Loucy (cell line): ENCODE measurements at regions not wholly inside any gene's neighbourhood (a gene's known extent, or its start where the extent isn't known, plus 50 kb on each side); places are given as distances from the start of the nearest gene placed in this dataset.

Experiments
- H2AFZ ChIP-seq: fragments of 200-600 bp; sonication (generic); 2 replicates; pipeline ENCODE4 v1.6.0; 2016; ENCODE audit warnings: antibody characterized with exemption, mild to moderate bottlenecking, low read length, moderate library complexity
- H3F3A ChIP-seq: fragments of 200-600 bp; 2 replicates; pipeline ENCODE4 v1.6.0; 2016; ENCODE audit warnings: antibody characterized with exemption, low read depth, mild to moderate bottlenecking
- H3K27me3 ChIP-seq: fragments of 200-600 bp; sonication (generic); 2 replicates; pipeline ENCODE4 v1.6.1; 2014; ENCODE audit warnings: low read length, mild to moderate bottlenecking; ENCODE audit not compliant: insufficient read depth, poor library complexity, severe bottlenecking
- H3K36me3 ChIP-seq: fragments of 200-600 bp; sonication (generic); 2 replicates; pipeline ENCODE4 v1.6.1; 2016; ENCODE audit warnings: low read length; ENCODE audit not compliant: insufficient read depth
- H3K4me1 ChIP-seq: fragments of 200-600 bp; sonication (generic); 2 replicates; pipeline ENCODE4 v1.5.1; 2014; ENCODE audit warnings: low read length, mild to moderate bottlenecking; ENCODE audit not compliant: insufficient read depth, poor library complexity, severe bottlenecking
- H3K4me2 ChIP-seq: fragments of 200-600 bp; sonication (generic); 2 replicates; pipeline ENCODE4 v1.6.0; 2014; ENCODE audit warnings: antibody characterized with exemption, low read length, low read depth, mild to moderate bottlenecking; ENCODE audit not compliant: poor library complexity, severe bottlenecking
- H3K4me3 ChIP-seq: fragments of 200-600 bp; sonication (generic); 2 replicates; pipeline ENCODE4 v1.5.1; 2014; ENCODE audit warnings: low read length, mild to moderate bottlenecking, mixed read lengths; ENCODE audit not compliant: poor library complexity, severe bottlenecking
- H3K79me2 ChIP-seq: fragments of 200-600 bp; sonication (generic); 2 replicates; pipeline ENCODE4 v1.6.1; 2014; ENCODE audit warnings: low read length; ENCODE audit not compliant: insufficient read depth
- H3K9ac ChIP-seq: fragments of 200-600 bp; sonication (generic); 2 replicates; pipeline ENCODE4 v1.6.0; 2014; ENCODE audit warnings: mild to moderate bottlenecking, low read depth, low read length, moderate library complexity; ENCODE audit not compliant: poor library complexity, severe bottlenecking
- H3K9me2 ChIP-seq: fragments of 200-600 bp; sonication (generic); replicated peaks from 2 replicates; pipeline ENCODE4 v1.6.1; 2016; ENCODE audit warnings: low read depth, low read length, mixed read lengths
- H3K9me3 ChIP-seq: fragments of 200-600 bp; sonication (generic); 2 replicates; pipeline ENCODE4 v1.6.1; 2014; ENCODE audit warnings: mild to moderate bottlenecking, antibody characterized with exemption, low read length, low read depth; ENCODE audit not compliant: insufficient read depth
- H4K20me1 ChIP-seq: fragments of 200-600 bp; sonication (generic); 2 replicates; pipeline ENCODE4 v1.6.0; 2014; ENCODE audit warnings: antibody characterized with exemption, low read length, mild to moderate bottlenecking; ENCODE audit not compliant: insufficient read depth, poor library complexity, severe bottlenecking
- CTCF ChIP-seq: fragments of 200-600 bp; sonication (generic); conservative IDR thresholded peaks from 2 replicates; pipeline ENCODE4 v1.5.1; 2014; ENCODE audit warnings: mild to moderate bottlenecking, antibody characterized with exemption, low read length
- EZH2phosphoT487 ChIP-seq: fragments of 200-600 bp; IDR thresholded peaks from 2 replicates; pipeline ENCODE4 v1.6.1; 2018; ENCODE audit warnings: antibody characterized with exemption, mild to moderate bottlenecking, moderate library complexity, borderline replicate concordance

DNA sequence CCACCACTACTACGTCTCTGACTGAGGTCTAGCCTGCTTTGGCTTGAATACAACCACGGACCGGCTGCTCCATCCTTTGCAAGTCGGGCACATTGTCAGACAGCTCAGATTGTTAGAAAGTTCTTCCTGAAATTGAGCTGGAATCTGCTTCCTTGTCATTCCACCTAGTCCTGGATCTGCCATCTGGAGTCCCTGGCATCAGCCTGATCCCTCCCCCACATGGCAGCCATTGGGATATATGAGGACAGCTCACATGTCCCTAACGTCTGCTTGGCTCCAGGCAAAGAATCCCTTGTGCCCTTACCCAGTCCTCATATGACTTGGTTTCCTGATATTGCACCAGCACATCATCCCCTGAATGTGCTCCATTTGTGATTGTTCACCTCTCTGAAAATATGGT lies 56.3 kb upstream of the SYT6 start:
- TF ChIP-seq EZH2phosphoT487 (no peak), CTCF (no peak)
- no peak overlapping the region for H3K4me3 ChIP-seq
- no peaks in the 10 kb centered on the region for H3K79me2 ChIP-seq
- H3F3A ChIP-seq, result no peaks in the 10 kb centered on the region
- no peaks in the 10 kb centered on the region for H3K4me1 ChIP-seq
- no peak overlapping the region for H3K4me2 ChIP-seq
- no peaks in the 10 kb centered on the region for H3K9me3 ChIP-seq
- no peak overlapping the region for H2AFZ ChIP-seq
- peaks cover 7% of the 10 kb centered on the region for H3K27me3 ChIP-seq
- no peaks in the 10 kb centered on the region for H3K36me3 ChIP-seq
- no peaks in the 10 kb centered on the region for H3K9me2 ChIP-seq
- no peaks in the 10 kb centered on the region for H4K20me1 ChIP-seq
- H3K9ac ChIP-seq, result no peak overlapping the region

- H3K9ac ChIP-seq, result no peak overlapping the region
- no peak for TF ChIP-seq CTCF
- TF ChIP-seq EZH2phosphoT487, result no peak
- H3K4me3 ChIP-seq, result no peak overlapping the region
Observed at GRCh38 chr1:114208714-114209113, 55.0 kb upstream of the SYT6 start.

GRCh38 chr1:114208106-114208505 lies 54.4 kb upstream of the SYT6 start:
- no peak overlapping the region for H3K4me2 ChIP-seq
- H3K9me2 ChIP-seq, result no peaks in the 10 kb centered on the region
- no peaks in the 10 kb centered on the region for H3K79me2 ChIP-seq
- H3F3A ChIP-seq, result no peaks in the 10 kb centered on the region
- no peak for TF ChIP-seq EZH2phosphoT487
- TF ChIP-seq CTCF, result no peak
- no peaks in the 10 kb centered on the region for H3K9me3 ChIP-seq
- H4K20me1 ChIP-seq, result no peaks in the 10 kb centered on the region
- H3K4me3 ChIP-seq, result no peak overlapping the region
- H3K9ac ChIP-seq, result no peak overlapping the region
- H3K36me3 ChIP-seq, result no peaks in the 10 kb centered on the region
- H2AFZ ChIP-seq, result no peak overlapping the region
- no peaks in the 10 kb centered on the region for H3K4me1 ChIP-seq
- peaks cover 7% of the 10 kb centered on the region for H3K27me3 ChIP-seq

More at GRCh38 chr1:114208714-114209113, 55.0 kb upstream of the SYT6 start:
- Histone ChIP-seq H3K36me3 (no peaks in the 10 kb centered on the region), H3K4me1 (no peaks in the 10 kb centered on the region), H3F3A (no peaks in the 10 kb centered on the region), H3K9me2 (no peaks in the 10 kb centered on the region), H3K9me3 (no peaks in the 10 kb centered on the region), H3K4me2 (no peak overlapping the region), H4K20me1 (no peaks in the 10 kb centered on the region), H3K79me2 (no peaks in the 10 kb centered on the region), H3K27me3 (peaks cover 7% of the 10 kb centered on the region), H2AFZ (no peak overlapping the region)
